ENCODE measurements at regions not wholly inside any gene's neighbourhood (a gene's known extent, or its start where the extent isn't known, plus 50 kb on each side); places are given as distances from the start of the nearest gene placed in this dataset.

DNA sequence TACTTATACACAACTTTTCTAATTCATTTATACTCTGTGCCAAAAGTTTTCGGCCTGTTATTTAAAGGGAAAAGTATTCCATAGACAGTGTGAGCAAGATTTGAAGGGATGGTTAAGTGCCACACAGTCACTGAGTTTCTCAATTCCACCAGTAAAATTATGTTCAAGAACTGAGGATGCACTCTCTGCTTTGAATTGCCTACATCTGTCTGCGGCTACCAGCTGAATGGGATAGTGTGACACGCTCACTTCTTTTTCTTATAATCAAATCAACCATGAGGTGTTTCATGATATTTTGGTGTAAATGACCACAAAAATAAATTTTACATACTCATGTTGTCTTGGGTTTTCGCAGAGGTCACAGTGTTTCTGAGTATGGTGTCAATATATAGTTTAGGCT is 218.4 kb upstream of the TMEM161B start:
- TF ChIP-seq EZH2 (IDR thresholded peaks at IDR 0.05; ENCODE audit: insufficient read depth, poor library complexity, severe bottlenecking) (no peak), EZH2phosphoT487 (IDR thresholded peaks at IDR 0.05; ENCODE audit: insufficient read depth, low read depth) (no peak)
